Inferior parietal cortex (tissue), 1 donor: ENCODE measurements at regions not wholly inside any gene's neighbourhood (a gene's known extent, or its start where the extent isn't known, plus 50 kb on each side); places are given as distances from the start of the nearest gene placed in this dataset.
A peak's percentile ranks its signal among the peaks of the same experiment; 100 is the strongest.

Experiments
- DNase-seq: peaks from one replicate; pipeline ENCODE4 v3.0.0-alpha.2; 2016; ENCODE audit errors: extremely low spot score

GRCh38 chr20:2236256-2236655 is 59.5 kb upstream of the TGM3 start:
- DNase-seq: no peak

- peak; percentile 27 for DNase-seq
Measured at GRCh38 chr20:2237059-2237458, 58.7 kb upstream of the TGM3 start.

- DNase-seq: no peak
Measured at GRCh38 chr20:2238601-2239000, 57.2 kb upstream of the TGM3 start.

GRCh38 chr20:2240835-2241234 is 55.0 kb upstream of the TGM3 start:
- DNase-seq: no peak

- no peak for DNase-seq
Measured at GRCh38 chr20:2242678-2243077, 53.1 kb upstream of the TGM3 start.

- no peak for DNase-seq
Measured at GRCh38 chr20:2244523-2244922, 51.3 kb upstream of the TGM3 start.

GRCh38 chr20:2244993-2245392 is 50.8 kb upstream of the TGM3 start:
- no peak for DNase-seq

GRCh38 chr20:2245637-2246036 is 50.2 kb upstream of the TGM3 start:
- DNase-seq: no peak
